Sigmoid colon (tissue), 6 donors: ENCODE measurements at regions not wholly inside any gene's neighbourhood (a gene's known extent, or its start where the extent isn't known, plus 50 kb on each side); places are given as distances from the start of the nearest gene placed in this dataset.
"Not testable (repeated sequence)": the region's sequence is repeated elsewhere in the genome, so short reads cannot be mapped to it uniquely, and the experiment has no call there.

Experiments used
- DNase-seq: peaks from one replicate; pipeline ENCODE4 v3.0.0-alpha.2; 2019
- H3K27ac ChIP-seq, 4 donors: fragments of 200-600 bp; sonication (generic); one replicate each; pipeline ENCODE4 v1.5.1; 2016 to 2019; ENCODE audit warnings: mild to moderate bottlenecking in 1 of 4
- H3K27me3 ChIP-seq, 3 donors: fragments of 200-600 bp; sonication (generic); one replicate each; pipeline ENCODE4 v1.5.1; 2019; ENCODE audit warnings: mild to moderate bottlenecking in 1 of 3
- H3K36me3 ChIP-seq, 4 donors: fragments of 200-600 bp; sonication (generic); one replicate each; pipeline ENCODE4 v1.5.1; 2016 to 2019
- H3K4me1 ChIP-seq, 4 donors: fragments of 200-600 bp; sonication (generic); one replicate each; pipeline ENCODE4 v1.5.1; 2017 to 2019
- H3K4me3 ChIP-seq, 4 donors: fragments of 200-600 bp; sonication (generic); one replicate each; pipeline ENCODE4 v1.5.1; 2017 to 2019; ENCODE audit warnings: mild to moderate bottlenecking in 2 of 4, moderate library complexity in 1 of 4
- H3K9me3 ChIP-seq, 4 donors: fragments of 200-600 bp in 3 of 4; sonication (generic) in 3 of 4; one replicate each; pipeline versions ENCODE4 v1.5.1 to v1.6.1; 2013 to 2019
- CTCF ChIP-seq, 4 experiments: fragments of 450-650 bp in 3 of 4; fragments of 200-600 bp in 1 of 4; IDR thresholded peaks; one replicate each; pipeline ENCODE4 v1.5.1; 2016 to 2019; ENCODE audit warnings: antibody characterized with exemption in 4 of 4, mild to moderate bottlenecking in 3 of 4, moderate library complexity in 2 of 4
- EP300 ChIP-seq, 4 donors: sonication (generic); formaldehyde crosslinking; IDR thresholded peaks; one replicate each; pipeline ENCODE4 v1.6.1; 2017; ENCODE audit warnings: antibody characterized with exemption in 4 of 4
- POLR2A ChIP-seq, 2 donors: fragments of 450-650 bp; IDR thresholded peaks; one replicate each; pipeline ENCODE4 v1.6.1; 2016; ENCODE audit warnings: antibody characterized with exemption in 2 of 2, mild to moderate bottlenecking in 2 of 2, moderate library complexity in 2 of 2
- POLR2AphosphoS5 ChIP-seq, 4 donors: sonication (generic); formaldehyde crosslinking; IDR thresholded peaks; one replicate each; pipeline ENCODE4 v1.6.1; 2017; ENCODE audit warnings: antibody characterized with exemption in 4 of 4
- WGBS, 2 donors: extraction: QIAGEN DNeasy Blood & Tissue Kit; methylation state at CpG; one replicate each; pipeline ENCODE4 v1.1.7; 2013; 5-methylcytosine and 5-hydroxymethylcytosine counted together
- intact Hi-C: fragments of 100-400 bp; cut with DNase I; formaldehyde crosslinking; loops from one replicate; pipeline ENCODE4 v1.15.1; 2023
- donor health status: healthy with polysubstance abuse.
- donor health status: healthy.

- Histone ChIP-seq H3K9me3 (no peaks in the 10 kb centered on the region), H3K4me1 (no peaks in the 10 kb centered on the region), H3K36me3 (no peaks in the 10 kb centered on the region), H3K4me3 (no peak overlapping the region), H3K27me3 (no peaks in the 10 kb centered on the region), H3K27ac (no peak overlapping the region)
- TF ChIP-seq POLR2AphosphoS5 (IDR thresholded peaks at IDR 0.05) = no peak
- no peak for TF ChIP-seq CTCF (IDR thresholded peaks at IDR 0.05)
- no peak for TF ChIP-seq POLR2A (IDR thresholded peaks at IDR 0.05)
- no peak for TF ChIP-seq EP300 (IDR thresholded peaks at IDR 0.05)
- intact Hi-C loops = no loop called here
- DNase-seq = no peak
- 74 to 77% methylated on average over 1 of the region's 1 CpG for WGBS, 2 donors
These were observed 253.0 kb downstream of the KTN1 start for GRCh38 chr14:55832974-55833373.

GRCh38 chr14:55834390-55834789 lies 254.4 kb downstream of the KTN1 start:
- Histone ChIP-seq H3K9me3 (no peaks in the 10 kb centered on the region), H3K27ac (no peak overlapping the region), H3K4me3 (no peak overlapping the region), H3K4me1 (no peaks in the 10 kb centered on the region), H3K36me3 (no peaks in the 10 kb centered on the region), H3K27me3 (no peaks in the 10 kb centered on the region)
- 82 to 88% methylated on average over 2 of the region's 2 CpGs for WGBS, 2 donors
- DNase-seq = no peak
- intact Hi-C loops = no loop called here
- TF ChIP-seq CTCF (IDR thresholded peaks at IDR 0.05) (no peak), POLR2A (IDR thresholded peaks at IDR 0.05) (no peak), EP300 (IDR thresholded peaks at IDR 0.05) (no peak), POLR2AphosphoS5 (IDR thresholded peaks at IDR 0.05) (no peak)

- WGBS, 2 donors = 49 to 54% methylated on average over 3 of the region's 3 CpGs
- Histone ChIP-seq H3K36me3 (no peaks in the 10 kb centered on the region), H3K27ac (no peak overlapping the region), H3K4me3 (no peak overlapping the region), H3K27me3 (no peaks in the 10 kb centered on the region), H3K4me1 (no peaks in the 10 kb centered on the region), H3K9me3 (no peaks in the 10 kb centered on the region)
- no peak for TF ChIP-seq POLR2AphosphoS5 (IDR thresholded peaks at IDR 0.05)
- intact Hi-C loops = no loop called here
- DNase-seq = no peak
These were observed 256.0 kb downstream of the KTN1 start for GRCh38 chr14:55835985-55836384.

GRCh38 chr14:55837467-55837866 lies 257.5 kb downstream of the KTN1 start:
- TF ChIP-seq EP300 (IDR thresholded peaks at IDR 0.05) = no peak
- no peak for TF ChIP-seq CTCF (IDR thresholded peaks at IDR 0.05)
- no peak for TF ChIP-seq POLR2A (IDR thresholded peaks at IDR 0.05)
- no peak for TF ChIP-seq POLR2AphosphoS5 (IDR thresholded peaks at IDR 0.05)
- Histone ChIP-seq H3K4me3 (no peak overlapping the region), H3K4me1 (no peaks in the 10 kb centered on the region), H3K27me3 (no peaks in the 10 kb centered on the region), H3K36me3 (no peaks in the 10 kb centered on the region), H3K9me3 (no peaks in the 10 kb centered on the region), H3K27ac (no peak overlapping the region)
- WGBS, 2 donors = 98 to 100% methylated on average over 1 of the region's 1 CpG
- intact Hi-C loops = no loop called here
- no peak for DNase-seq

GRCh38 chr14:55838529-55839052 lies 258.6 kb downstream of the KTN1 start:
- no peaks in the 10 kb centered on the region for H3K27me3 ChIP-seq
- TF ChIP-seq POLR2A (IDR thresholded peaks at IDR 0.05) = no peak
- no peak for TF ChIP-seq CTCF (IDR thresholded peaks at IDR 0.05)
- no peak for TF ChIP-seq POLR2AphosphoS5 (IDR thresholded peaks at IDR 0.05)
- no peak for TF ChIP-seq EP300 (IDR thresholded peaks at IDR 0.05)
- no peak overlapping the region for H3K4me3 ChIP-seq
- DNase-seq = no peak
- no peak overlapping the region for H3K27ac ChIP-seq
- H3K4me1 ChIP-seq = no peaks in the 10 kb centered on the region
- intact Hi-C loops = no loop called here
- no peaks in the 10 kb centered on the region for H3K36me3 ChIP-seq
- WGBS, 2 donors = 66 to 72% methylated on average over 3 of the region's 3 CpGs
- no peaks in the 10 kb centered on the region for H3K9me3 ChIP-seq

- H3K27me3 ChIP-seq, H3K27ac ChIP-seq, H3K4me3 ChIP-seq, H3K4me1 ChIP-seq, H3K36me3 ChIP-seq, H3K9me3 ChIP-seq, DNase-seq, intact Hi-C loops: not testable (repeated sequence)
- WGBS, 2 donors = 87 to 95% methylated on average over 41 of the region's 41 CpGs
These were observed 259.4 kb downstream of the KTN1 start for GRCh38 chr14:55839301-55839947.
